PC-9 (cell line): ENCODE measurements at regions not wholly inside any gene's neighbourhood (a gene's known extent, or its start where the extent isn't known, plus 50 kb on each side); places are given as distances from the start of the nearest gene placed in this dataset.

Source experiments
- EZH2 ChIP-seq: fragments of 200-600 bp; sonication (generic); IDR thresholded peaks from 2 replicates; pipeline ENCODE4 v1.8.0; 2017; ENCODE audit warnings: antibody characterized with exemption, low read depth
- TF ChIP-seq, protein P1 (sequence below): fragments of 200-600 bp; sonication (generic); conservative IDR thresholded peaks from 2 replicates; pipeline ENCODE4 v1.6.1; 2017; ENCODE audit warnings: mixed run types, antibody characterized with exemption, mild to moderate bottlenecking, moderate library complexity

DNA sequence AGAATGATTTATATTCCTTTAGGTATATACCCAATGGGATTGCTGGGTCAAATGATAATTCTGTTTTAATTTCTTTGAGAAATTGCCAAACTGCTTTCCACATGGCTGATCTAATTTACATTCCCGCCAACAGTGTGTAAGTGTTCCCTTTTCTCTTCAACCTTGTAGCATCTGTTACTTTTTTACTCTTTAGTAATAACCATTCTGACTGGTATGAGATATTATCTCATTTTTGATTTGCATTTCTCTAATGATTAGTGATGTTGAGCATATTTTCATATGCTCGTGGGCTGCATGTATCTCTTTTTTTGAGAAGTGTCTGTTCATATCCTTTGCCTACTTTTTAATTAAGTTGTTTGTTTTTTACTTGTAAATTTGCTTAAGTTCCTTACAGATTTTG, 1264.2 kb downstream of the OTOL1 start:
- TF ChIP-seq, protein P1, sequence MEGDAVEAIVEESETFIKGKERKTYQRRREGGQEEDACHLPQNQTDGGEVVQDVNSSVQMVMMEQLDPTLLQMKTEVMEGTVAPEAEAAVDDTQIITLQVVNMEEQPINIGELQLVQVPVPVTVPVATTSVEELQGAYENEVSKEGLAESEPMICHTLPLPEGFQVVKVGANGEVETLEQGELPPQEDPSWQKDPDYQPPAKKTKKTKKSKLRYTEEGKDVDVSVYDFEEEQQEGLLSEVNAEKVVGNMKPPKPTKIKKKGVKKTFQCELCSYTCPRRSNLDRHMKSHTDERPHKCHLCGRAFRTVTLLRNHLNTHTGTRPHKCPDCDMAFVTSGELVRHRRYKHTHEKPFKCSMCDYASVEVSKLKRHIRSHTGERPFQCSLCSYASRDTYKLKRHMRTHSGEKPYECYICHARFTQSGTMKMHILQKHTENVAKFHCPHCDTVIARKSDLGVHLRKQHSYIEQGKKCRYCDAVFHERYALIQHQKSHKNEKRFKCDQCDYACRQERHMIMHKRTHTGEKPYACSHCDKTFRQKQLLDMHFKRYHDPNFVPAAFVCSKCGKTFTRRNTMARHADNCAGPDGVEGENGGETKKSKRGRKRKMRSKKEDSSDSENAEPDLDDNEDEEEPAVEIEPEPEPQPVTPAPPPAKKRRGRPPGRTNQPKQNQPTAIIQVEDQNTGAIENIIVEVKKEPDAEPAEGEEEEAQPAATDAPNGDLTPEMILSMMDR, result no peak
- no peak for TF ChIP-seq EZH2
